Duodenal mucosa (tissue), 2 donors: ENCODE measurements at regions not wholly inside any gene's neighbourhood (a gene's known extent, or its start where the extent isn't known, plus 50 kb on each side); places are given as distances from the start of the nearest gene placed in this dataset.

Experiments used
- H3K27ac ChIP-seq: one replicate; pipeline ENCODE4 v1.7.0; 2013; ENCODE audit warnings: low read depth, low read length
- H3K27me3 ChIP-seq, 2 donors: one replicate each; pipeline ENCODE4 v1.7.0; 2013; ENCODE audit warnings: low read length in 2 of 2, control low read depth in 1 of 2; ENCODE audit not compliant: insufficient read depth in 2 of 2, control insufficient read depth in 1 of 2
- H3K36me3 ChIP-seq, 2 donors: one replicate each; pipeline ENCODE4 v1.7.0; 2013; ENCODE audit warnings: low read length in 2 of 2, control low read depth in 1 of 2; ENCODE audit not compliant: insufficient read depth in 2 of 2, control insufficient read depth in 1 of 2
- H3K4me1 ChIP-seq, 2 donors: one replicate each; pipeline ENCODE4 v1.7.0; 2013; ENCODE audit warnings: low read length in 2 of 2, control low read depth in 1 of 2; ENCODE audit not compliant: insufficient read depth in 2 of 2, control insufficient read depth in 1 of 2
- H3K4me3 ChIP-seq, 2 donors: one replicate each; pipeline ENCODE4 v1.7.0; 2013; ENCODE audit warnings: low read length in 2 of 2, low read depth in 1 of 2
- H3K9ac ChIP-seq, 2 donors: one replicate each; pipeline ENCODE4 v1.7.0; 2013; ENCODE audit warnings: low read length in 2 of 2, low read depth in 1 of 2
- H3K9me3 ChIP-seq, 2 donors: one replicate each; pipeline ENCODE4 v1.7.0; 2013; ENCODE audit warnings: low read length in 2 of 2, control low read depth in 1 of 2; ENCODE audit not compliant: control insufficient read depth in 1 of 2

DNA sequence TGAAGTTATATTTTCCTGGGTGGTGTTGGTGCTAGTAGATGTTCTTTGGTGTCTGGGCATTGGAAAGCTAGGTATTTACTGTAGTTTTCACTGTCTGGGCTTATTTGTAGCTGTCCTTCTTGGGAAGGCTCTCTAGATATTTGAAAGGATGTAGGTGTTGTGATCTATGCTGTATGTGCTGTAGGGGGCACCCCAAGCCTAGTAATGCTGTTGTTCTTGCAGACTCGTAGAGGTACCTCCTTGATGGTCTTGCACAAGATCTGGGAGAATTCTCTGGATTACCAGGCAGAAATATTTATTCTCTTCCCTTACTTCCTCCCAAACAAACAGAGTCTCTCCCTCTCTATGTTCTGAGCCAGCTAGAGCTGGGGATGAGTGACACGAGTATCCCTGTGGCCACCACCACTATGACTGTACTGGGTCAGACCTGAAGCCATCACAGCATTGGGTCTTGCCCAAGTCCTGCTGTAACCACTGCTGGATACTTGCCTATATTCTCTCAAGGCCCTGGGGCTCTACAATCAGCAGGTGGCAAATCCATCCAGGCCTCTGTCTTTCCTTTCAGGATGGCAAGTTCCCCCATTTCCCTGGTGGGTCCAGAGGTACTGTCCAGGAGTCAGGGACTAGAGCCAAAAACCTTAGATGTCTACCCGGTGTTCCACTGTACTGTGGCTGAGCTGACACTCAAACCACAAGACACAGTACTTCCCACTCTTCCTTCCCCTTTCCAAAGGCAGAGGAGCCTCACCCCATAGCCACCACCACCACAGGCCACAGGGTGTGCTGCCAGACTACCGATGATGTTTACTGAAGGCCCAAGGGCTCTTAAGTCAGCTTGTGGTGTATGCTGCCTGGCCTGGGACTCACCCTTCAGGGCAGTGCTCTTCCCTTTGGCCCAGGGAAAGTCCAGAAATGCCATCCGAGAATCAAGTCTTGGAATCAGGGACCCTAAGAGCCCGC is 195.2 kb upstream of the DPPA4 start:
- Histone ChIP-seq H3K36me3 (no peaks in the 10 kb centered on the region), H3K27ac (no peak overlapping the region), H3K27me3 (no peaks in the 10 kb centered on the region), H3K4me1 (no peaks in the 10 kb centered on the region), H3K4me3 (no peak overlapping the region), H3K9ac (no peak overlapping the region), H3K9me3 (no peaks in the 10 kb centered on the region)

- Histone ChIP-seq H3K9me3 (no peaks in the 10 kb centered on the region), H3K4me1 (no peaks in the 10 kb centered on the region), H3K4me3 (no peak overlapping the region), H3K36me3 (no peaks in the 10 kb centered on the region), H3K27ac (no peak overlapping the region), H3K9ac (no peak overlapping the region), H3K27me3 (no peaks in the 10 kb centered on the region)
These were observed 208.4 kb upstream of the DPPA4 start for GRCh38 chr3:109545746-109546145.

DNA sequence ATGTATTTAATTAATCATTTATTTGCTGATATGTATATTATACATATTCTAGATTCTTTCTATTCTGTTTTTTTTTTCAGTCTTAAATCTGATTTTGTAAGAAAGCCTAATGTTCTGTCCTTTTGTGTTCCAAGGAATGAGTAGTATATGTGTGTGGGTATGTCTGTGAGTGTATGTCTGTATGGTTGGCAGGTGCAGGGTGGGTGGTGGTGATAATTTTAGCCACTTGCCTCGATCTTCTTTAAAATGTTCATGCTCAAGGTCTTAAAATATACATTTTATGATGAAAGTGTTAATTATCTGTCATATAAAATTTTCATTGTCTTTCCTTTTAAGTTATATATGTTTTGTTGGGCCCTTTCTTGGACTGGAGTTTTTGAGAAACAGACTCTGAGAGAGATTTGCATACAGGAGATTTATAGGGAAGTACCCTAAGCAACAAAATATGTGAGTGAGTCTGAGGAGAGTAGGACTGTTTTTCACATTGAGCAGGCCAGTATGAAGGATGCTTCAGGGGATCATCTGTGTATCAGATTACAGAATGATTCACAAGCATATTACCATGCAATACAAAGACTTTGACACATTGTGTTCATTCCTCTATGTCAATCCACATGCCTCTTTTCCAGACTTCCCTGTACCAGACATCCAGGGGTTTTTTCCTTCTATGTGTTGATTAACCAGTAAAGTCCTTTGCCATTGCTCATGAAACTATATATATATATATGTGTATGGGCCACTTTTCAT is 211.0 kb upstream of the DPPA4 start:
- no peaks in the 10 kb centered on the region for H3K9me3 ChIP-seq
- no peak overlapping the region for H3K27ac ChIP-seq
- no peaks in the 10 kb centered on the region for H3K4me1 ChIP-seq
- no peaks in the 10 kb centered on the region for H3K27me3 ChIP-seq
- no peak overlapping the region for H3K4me3 ChIP-seq
- H3K9ac ChIP-seq = no peak overlapping the region
- H3K36me3 ChIP-seq = no peaks in the 10 kb centered on the region

DNA sequence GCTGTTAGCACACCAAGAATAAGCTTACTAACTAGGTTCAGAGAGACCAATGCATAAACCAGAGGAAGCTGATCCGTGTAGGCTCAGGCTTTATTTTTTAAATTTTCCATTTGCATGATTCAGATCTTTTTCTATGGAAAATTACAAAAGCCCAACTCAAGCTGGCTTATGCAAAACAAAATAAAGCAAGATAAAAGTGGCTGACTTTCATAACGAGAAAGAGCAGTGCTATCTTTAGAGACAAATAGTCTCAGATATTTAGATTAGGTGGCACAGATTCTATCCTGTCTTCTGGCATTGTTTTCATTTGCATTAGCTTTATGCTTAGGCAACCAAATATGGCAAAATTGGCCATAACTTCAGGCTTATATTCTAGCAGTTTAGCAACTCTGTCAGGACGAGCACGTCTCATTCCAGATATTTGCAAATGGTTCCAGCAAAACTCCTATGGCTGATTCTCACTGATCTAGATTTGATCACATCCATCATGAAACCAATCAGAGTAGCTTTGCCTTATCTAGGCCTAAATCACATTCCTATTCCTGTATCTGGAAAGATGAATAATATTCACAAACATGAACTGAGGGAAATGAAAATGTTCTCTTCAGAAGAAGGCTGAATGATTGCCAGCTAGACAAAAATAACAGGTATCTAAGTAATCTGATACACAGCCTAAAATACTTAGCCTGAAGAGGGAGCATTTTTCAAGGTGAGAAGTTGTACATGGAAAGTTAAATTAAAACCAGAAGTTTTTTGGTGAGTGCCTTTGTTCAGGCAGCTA is 216.4 kb upstream of the DPPA4 start:
- Histone ChIP-seq H3K36me3 (no peaks in the 10 kb centered on the region), H3K9ac (no peak overlapping the region), H3K4me1 (no peaks in the 10 kb centered on the region), H3K4me3 (no peak overlapping the region), H3K9me3 (no peaks in the 10 kb centered on the region), H3K27me3 (no peaks in the 10 kb centered on the region), H3K27ac (no peak overlapping the region)

DNA sequence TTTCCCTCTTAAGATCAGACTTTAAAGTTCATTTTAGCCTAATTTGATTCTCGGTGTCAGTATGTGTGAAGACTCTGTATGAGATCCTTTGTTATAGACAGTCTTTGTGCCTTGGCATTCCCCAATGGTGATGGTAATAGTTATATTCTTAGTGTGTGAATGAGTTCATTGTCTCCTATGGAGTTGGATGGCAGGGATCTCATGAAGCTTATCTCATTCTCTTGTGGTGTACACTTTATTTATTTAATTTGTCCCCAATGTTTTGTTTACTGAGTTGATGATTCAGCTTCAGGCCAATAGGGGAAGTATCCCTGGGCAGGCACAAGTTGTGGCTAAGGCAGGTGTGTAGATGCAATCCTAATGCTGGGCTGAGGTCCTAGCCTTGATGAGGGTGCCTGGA is 222.0 kb upstream of the DPPA4 start:
- Histone ChIP-seq H3K36me3 (no peaks in the 10 kb centered on the region), H3K9me3 (no peaks in the 10 kb centered on the region), H3K27me3 (no peaks in the 10 kb centered on the region), H3K27ac (no peak overlapping the region), H3K9ac (no peak overlapping the region), H3K4me1 (no peaks in the 10 kb centered on the region), H3K4me3 (no peak overlapping the region)

DNA sequence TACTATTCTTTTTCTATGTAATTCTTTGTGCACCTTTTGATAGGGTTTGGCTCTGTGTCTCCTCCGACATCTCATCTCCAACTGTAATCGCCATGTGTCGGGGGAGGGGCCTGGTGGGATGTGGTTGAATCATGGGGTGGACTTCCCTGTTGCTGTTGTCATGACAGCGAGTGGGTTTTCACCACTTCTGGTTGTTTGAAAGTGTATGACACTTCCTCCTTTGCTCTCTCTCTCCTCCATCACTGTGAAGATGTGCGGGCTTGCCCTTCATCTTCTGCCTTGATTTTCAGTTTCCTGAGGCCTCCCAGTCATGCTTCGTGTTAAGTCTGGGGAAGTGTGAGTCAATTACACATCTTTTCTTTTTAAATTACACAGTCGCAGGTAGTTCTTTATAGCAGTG is 225.8 kb upstream of the DPPA4 start:
- H3K4me3 ChIP-seq = no peak overlapping the region
- no peaks in the 10 kb centered on the region for H3K36me3 ChIP-seq
- H3K27me3 ChIP-seq = no peaks in the 10 kb centered on the region
- H3K4me1 ChIP-seq = no peaks in the 10 kb centered on the region
- no peak overlapping the region for H3K9ac ChIP-seq
- no peak overlapping the region for H3K27ac ChIP-seq
- H3K9me3 ChIP-seq = no peaks in the 10 kb centered on the region

DNA sequence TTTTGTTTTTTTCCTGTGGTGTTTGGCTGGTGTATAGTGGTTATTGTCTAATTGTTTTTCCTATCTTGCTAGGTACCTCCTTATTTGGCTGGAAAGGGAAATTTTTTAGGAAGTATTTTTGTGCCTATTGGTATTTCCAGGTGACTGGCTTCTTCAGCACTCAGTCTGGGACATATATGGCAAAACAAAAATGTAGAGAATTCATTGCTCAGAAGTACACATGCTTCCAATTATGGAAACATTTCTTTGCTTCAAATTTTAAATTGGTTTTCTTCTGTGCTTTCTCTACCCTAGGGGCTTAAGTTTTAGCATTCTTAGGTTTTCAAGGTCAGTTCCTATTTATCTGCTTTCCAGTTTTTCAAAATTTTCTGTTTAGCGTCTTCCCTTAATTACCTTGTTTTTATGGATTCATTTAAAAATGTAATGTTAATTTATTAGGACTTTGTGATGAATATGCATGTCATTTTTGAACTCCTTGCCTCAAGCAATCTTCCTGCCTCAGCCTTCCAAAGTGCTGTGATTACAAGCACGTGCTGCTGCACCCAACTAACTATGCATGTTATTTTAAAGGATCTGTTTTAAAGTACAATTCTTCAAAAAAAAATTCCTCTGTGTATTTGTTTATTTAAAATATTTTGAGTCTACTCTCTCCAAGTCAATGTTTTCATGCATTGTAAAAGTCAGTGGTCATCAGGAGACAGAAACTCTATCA is 231.9 kb upstream of the DPPA4 start:
- no peaks in the 10 kb centered on the region for H3K4me1 ChIP-seq
- H3K4me3 ChIP-seq = no peak overlapping the region
- H3K9ac ChIP-seq = no peak overlapping the region
- no peak overlapping the region for H3K27ac ChIP-seq
- no peaks in the 10 kb centered on the region for H3K27me3 ChIP-seq
- H3K9me3 ChIP-seq = no peaks in the 10 kb centered on the region
- H3K36me3 ChIP-seq = no peaks in the 10 kb centered on the region

DNA sequence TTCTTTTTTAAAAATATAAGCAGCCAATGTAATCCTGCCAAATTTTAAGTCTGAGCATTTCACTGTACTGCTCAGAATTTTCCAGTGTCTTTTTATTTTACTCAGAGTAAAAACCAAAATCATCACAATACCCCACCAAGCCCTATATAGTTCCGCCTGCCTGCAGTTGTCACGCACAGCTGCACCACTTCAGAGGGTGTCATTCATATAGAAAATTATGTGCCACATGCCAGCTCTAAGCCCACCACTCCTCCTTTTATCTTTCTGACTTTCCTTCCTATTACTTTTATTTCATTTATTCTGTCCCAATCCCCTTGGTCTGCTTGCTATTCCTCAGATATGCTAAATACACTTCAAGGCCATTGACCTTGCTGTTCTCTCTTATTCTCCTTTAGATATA is 233.1 kb upstream of the DPPA4 start:
- Histone ChIP-seq H3K4me1 (no peaks in the 10 kb centered on the region), H3K27ac (no peak overlapping the region), H3K36me3 (no peaks in the 10 kb centered on the region), H3K9ac (no peak overlapping the region), H3K9me3 (no peaks in the 10 kb centered on the region), H3K4me3 (no peak overlapping the region), H3K27me3 (no peaks in the 10 kb centered on the region)

- Histone ChIP-seq H3K36me3 (no peaks in the 10 kb centered on the region), H3K4me1 (no peaks in the 10 kb centered on the region), H3K9ac (no peak overlapping the region), H3K9me3 (no peaks in the 10 kb centered on the region), H3K4me3 (no peak overlapping the region), H3K27me3 (no peaks in the 10 kb centered on the region), H3K27ac (no peak overlapping the region)
These were observed 235.0 kb upstream of the DPPA4 start for GRCh38 chr3:109572301-109572700.
